ENCODE measurements at regions not wholly inside any gene's neighbourhood (a gene's known extent, or its start where the extent isn't known, plus 50 kb on each side); places are given as distances from the start of the nearest gene placed in this dataset.

- TF ChIP-seq, protein P1, sequence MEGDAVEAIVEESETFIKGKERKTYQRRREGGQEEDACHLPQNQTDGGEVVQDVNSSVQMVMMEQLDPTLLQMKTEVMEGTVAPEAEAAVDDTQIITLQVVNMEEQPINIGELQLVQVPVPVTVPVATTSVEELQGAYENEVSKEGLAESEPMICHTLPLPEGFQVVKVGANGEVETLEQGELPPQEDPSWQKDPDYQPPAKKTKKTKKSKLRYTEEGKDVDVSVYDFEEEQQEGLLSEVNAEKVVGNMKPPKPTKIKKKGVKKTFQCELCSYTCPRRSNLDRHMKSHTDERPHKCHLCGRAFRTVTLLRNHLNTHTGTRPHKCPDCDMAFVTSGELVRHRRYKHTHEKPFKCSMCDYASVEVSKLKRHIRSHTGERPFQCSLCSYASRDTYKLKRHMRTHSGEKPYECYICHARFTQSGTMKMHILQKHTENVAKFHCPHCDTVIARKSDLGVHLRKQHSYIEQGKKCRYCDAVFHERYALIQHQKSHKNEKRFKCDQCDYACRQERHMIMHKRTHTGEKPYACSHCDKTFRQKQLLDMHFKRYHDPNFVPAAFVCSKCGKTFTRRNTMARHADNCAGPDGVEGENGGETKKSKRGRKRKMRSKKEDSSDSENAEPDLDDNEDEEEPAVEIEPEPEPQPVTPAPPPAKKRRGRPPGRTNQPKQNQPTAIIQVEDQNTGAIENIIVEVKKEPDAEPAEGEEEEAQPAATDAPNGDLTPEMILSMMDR (IDR thresholded peaks at IDR 0.05), result no peak
- no peak for TF ChIP-seq POLR2A (IDR thresholded peaks at IDR 0.05)
These were observed 626.0 kb upstream of the SEL1L start for GRCh38 chr14:82159624-82160023.
